SH-SY5Y (cell line): ENCODE measurements at regions not wholly inside any gene's neighbourhood (a gene's known extent, or its start where the extent isn't known, plus 50 kb on each side); places are given as distances from the start of the nearest gene placed in this dataset.

ENCODE experiments used
- GATA2 ChIP-seq: IDR thresholded peaks from 2 replicates; pipeline ENCODE4 v1.6.1; 2011; ENCODE audit warnings: mild to moderate bottlenecking, low read depth, low read length
- GATA3 ChIP-seq: IDR thresholded peaks from 2 replicates; pipeline ENCODE4 v1.6.1; 2011; ENCODE audit warnings: low read depth, mild to moderate bottlenecking, low read length, moderate library complexity

- TF ChIP-seq GATA2 (no peak), GATA3 (no peak)
Measured at GRCh38 chr2:116223912-116224311, 1590.6 kb upstream of the DDX18 start.
